ENCODE measurements at regions not wholly inside any gene's neighbourhood (a gene's known extent, or its start where the extent isn't known, plus 50 kb on each side); places are given as distances from the start of the nearest gene placed in this dataset.

- ChIA-PET CTCF (no interaction called here), POLR2A (ENCODE audit: low non-redundant PET) (no interaction called here)
- no peak overlapping the region for H3K27ac ChIP-seq (ENCODE audit: low read depth, low read length, poor library complexity, severe bottlenecking)
- H3K4me1 ChIP-seq (ENCODE audit: insufficient read depth, low read length, poor library complexity, severe bottlenecking): no peaks in the 10 kb centered on the region
- no peak for TF ChIP-seq EZH2 (IDR thresholded peaks at IDR 0.05; ENCODE audit: borderline replicate concordance, low read depth, low read length, poor library complexity, severe bottlenecking)
- no peak for TF ChIP-seq CTCF (conservative IDR thresholded peaks at IDR 0.05; ENCODE audit: low read depth, low read length)
- no peak for DNase-seq (ENCODE audit: low spot score)
- no peaks in the 10 kb centered on the region for H3K9me3 ChIP-seq (ENCODE audit: low read depth, low read length, poor library complexity, severe bottlenecking)
- no peaks in the 10 kb centered on the region for H3K36me3 ChIP-seq (ENCODE audit: insufficient read depth, low read length, poor library complexity, severe bottlenecking)
- intact Hi-C loops (cut with micrococcal nuclease; ENCODE audit: unreplicated experiment): no loop called here
- no TSS peak for BruUV-seq (replicated peaks)
- no peak overlapping the region for H3K4me3 ChIP-seq (ENCODE audit: low read depth, low read length, poor library complexity, severe bottlenecking)
- no peaks in the 10 kb centered on the region for H3K27me3 ChIP-seq (replicated peaks; ENCODE audit: insufficient read depth, low read depth, low read length, poor library complexity)
Observed at GRCh38 chr7:68943786-68944185, 654.5 kb upstream of the AUTS2 start.

- intact Hi-C loops (cut with micrococcal nuclease; ENCODE audit: unreplicated experiment): no loop called here
- H3K4me1 ChIP-seq (ENCODE audit: insufficient read depth, low read length, poor library complexity, severe bottlenecking): no peaks in the 10 kb centered on the region
- DNase-seq (ENCODE audit: low spot score): no peak
- TF ChIP-seq CTCF (conservative IDR thresholded peaks at IDR 0.05; ENCODE audit: low read depth, low read length) (no peak), EZH2 (IDR thresholded peaks at IDR 0.05; ENCODE audit: borderline replicate concordance, low read depth, low read length, poor library complexity, severe bottlenecking) (no peak)
- ChIA-PET CTCF (no interaction called here), POLR2A (ENCODE audit: low non-redundant PET) (no interaction called here)
- no peaks in the 10 kb centered on the region for H3K27me3 ChIP-seq (replicated peaks; ENCODE audit: insufficient read depth, low read depth, low read length, poor library complexity)
- BruUV-seq (replicated peaks): no TSS peak
- no peaks in the 10 kb centered on the region for H3K9me3 ChIP-seq (ENCODE audit: low read depth, low read length, poor library complexity, severe bottlenecking)
- H3K27ac ChIP-seq (ENCODE audit: low read depth, low read length, poor library complexity, severe bottlenecking): no peak overlapping the region
- no peaks in the 10 kb centered on the region for H3K36me3 ChIP-seq (ENCODE audit: insufficient read depth, low read length, poor library complexity, severe bottlenecking)
- H3K4me3 ChIP-seq (ENCODE audit: low read depth, low read length, poor library complexity, severe bottlenecking): no peak overlapping the region
Observed at GRCh38 chr7:68955656-68956055, 642.6 kb upstream of the AUTS2 start.

GRCh38 chr7:68958571-68958970, 639.7 kb upstream of the AUTS2 start:
- no TSS peak for BruUV-seq (replicated peaks)
- CTCF ChIA-PET: no interaction called here

More at GRCh38 chr7:68958571-68958970, 639.7 kb upstream of the AUTS2 start:
- Histone ChIP-seq H3K4me1 (ENCODE audit: insufficient read depth, low read length, poor library complexity, severe bottlenecking) (no peaks in the 10 kb centered on the region), H3K27ac (ENCODE audit: low read depth, low read length, poor library complexity, severe bottlenecking) (no peak overlapping the region), H3K36me3 (ENCODE audit: insufficient read depth, low read length, poor library complexity, severe bottlenecking) (no peaks in the 10 kb centered on the region), H3K4me3 (ENCODE audit: low read depth, low read length, poor library complexity, severe bottlenecking) (no peak overlapping the region), H3K27me3 (replicated peaks; ENCODE audit: insufficient read depth, low read depth, low read length, poor library complexity) (no peaks in the 10 kb centered on the region), H3K9me3 (ENCODE audit: low read depth, low read length, poor library complexity, severe bottlenecking) (no peaks in the 10 kb centered on the region)
- no peak for DNase-seq (ENCODE audit: low spot score)
- no peak for TF ChIP-seq CTCF (conservative IDR thresholded peaks at IDR 0.05; ENCODE audit: low read depth, low read length)
- no peak for TF ChIP-seq EZH2 (IDR thresholded peaks at IDR 0.05; ENCODE audit: borderline replicate concordance, low read depth, low read length, poor library complexity, severe bottlenecking)
- intact Hi-C loops (cut with micrococcal nuclease; ENCODE audit: unreplicated experiment): no loop called here
- POLR2A ChIA-PET (ENCODE audit: low non-redundant PET): no interaction called here

Data from A673 (cell line).